Hepatocyte (in vitro differentiated cells): ENCODE measurements at regions not wholly inside any gene's neighbourhood (a gene's known extent, or its start where the extent isn't known, plus 50 kb on each side); places are given as distances from the start of the nearest gene placed in this dataset.

Experiments used
- CTCF ChIP-seq: fragments of 200-600 bp; sonication (generic); IDR thresholded peaks from 2 replicates; pipeline ENCODE4 v1.5.1; 2016; ENCODE audit warnings: antibody characterized with exemption, mild to moderate bottlenecking; ENCODE audit not compliant: poor library complexity
- EZH2 ChIP-seq: fragments of 200-600 bp; sonication (generic); IDR thresholded peaks from 2 replicates; pipeline ENCODE4 v1.6.1; 2016; ENCODE audit warnings: antibody characterized with exemption, mild to moderate bottlenecking, borderline replicate concordance
- EZH2phosphoT487 ChIP-seq: fragments of 200-600 bp; sonication (generic); IDR thresholded peaks from one replicate; pipeline ENCODE4 v1.6.1; 2018; ENCODE audit warnings: antibody characterized with exemption, mild to moderate bottlenecking, low read depth, moderate library complexity; ENCODE audit not compliant: unreplicated experiment, severe bottlenecking

- no peak for TF ChIP-seq CTCF
- no peak for TF ChIP-seq EZH2
- TF ChIP-seq EZH2phosphoT487, result no peak
Observed at GRCh38 chr3:22691856-22692628, 511.1 kb upstream of the UBE2E2 start.
